C4-2B (cell line): ENCODE measurements at regions not wholly inside any gene's neighbourhood (a gene's known extent, or its start where the extent isn't known, plus 50 kb on each side); places are given as distances from the start of the nearest gene placed in this dataset.

Experiments
- H3K27ac ChIP-seq: fragments of 450-650 bp; 2 replicates; pipeline ENCODE4 v1.5.1; 2017
- ZFX ChIP-seq: fragments of 450-650 bp; IDR thresholded peaks from 2 replicates; pipeline ENCODE4 v1.6.1; 2017
- TF ChIP-seq, protein P1 (sequence below): fragments of 450-650 bp; conservative IDR thresholded peaks from 2 replicates; pipeline ENCODE4 v1.5.1; 2017; ENCODE audit warnings: mild to moderate bottlenecking

DNA sequence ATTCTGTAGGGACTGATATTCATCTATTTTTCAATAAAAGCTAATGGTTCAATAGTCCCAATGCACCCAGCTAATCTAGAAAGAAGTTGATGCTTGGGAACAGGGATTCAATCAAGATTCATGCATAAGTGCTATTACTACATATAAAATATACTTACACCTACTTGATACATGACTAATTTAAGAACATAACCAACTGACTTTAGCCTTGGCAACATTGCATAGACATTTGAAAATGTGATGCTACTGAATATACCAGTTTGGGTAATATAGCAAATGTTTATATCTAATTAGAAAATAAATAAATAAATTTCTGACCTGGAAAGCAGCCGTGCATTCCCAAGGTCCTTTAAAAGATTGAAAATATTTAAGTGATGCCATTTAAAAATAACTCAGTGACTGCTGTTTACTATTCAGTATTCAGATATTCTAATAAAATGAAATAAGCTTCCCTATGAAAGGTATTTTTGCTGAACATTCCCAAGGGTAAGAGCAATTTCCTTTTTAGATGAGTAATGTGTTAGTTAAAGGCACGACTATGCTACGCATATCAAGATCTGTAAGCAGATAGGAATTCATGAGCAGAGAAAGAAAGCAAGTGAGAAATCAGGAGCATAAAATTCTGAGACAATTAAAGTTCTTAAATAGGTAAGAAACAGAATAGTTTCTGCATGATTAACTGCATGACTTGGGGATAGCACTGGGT lies 160.6 kb upstream of the SYT1 start:
- H3K27ac ChIP-seq = no peak overlapping the region
- TF ChIP-seq, protein P1, sequence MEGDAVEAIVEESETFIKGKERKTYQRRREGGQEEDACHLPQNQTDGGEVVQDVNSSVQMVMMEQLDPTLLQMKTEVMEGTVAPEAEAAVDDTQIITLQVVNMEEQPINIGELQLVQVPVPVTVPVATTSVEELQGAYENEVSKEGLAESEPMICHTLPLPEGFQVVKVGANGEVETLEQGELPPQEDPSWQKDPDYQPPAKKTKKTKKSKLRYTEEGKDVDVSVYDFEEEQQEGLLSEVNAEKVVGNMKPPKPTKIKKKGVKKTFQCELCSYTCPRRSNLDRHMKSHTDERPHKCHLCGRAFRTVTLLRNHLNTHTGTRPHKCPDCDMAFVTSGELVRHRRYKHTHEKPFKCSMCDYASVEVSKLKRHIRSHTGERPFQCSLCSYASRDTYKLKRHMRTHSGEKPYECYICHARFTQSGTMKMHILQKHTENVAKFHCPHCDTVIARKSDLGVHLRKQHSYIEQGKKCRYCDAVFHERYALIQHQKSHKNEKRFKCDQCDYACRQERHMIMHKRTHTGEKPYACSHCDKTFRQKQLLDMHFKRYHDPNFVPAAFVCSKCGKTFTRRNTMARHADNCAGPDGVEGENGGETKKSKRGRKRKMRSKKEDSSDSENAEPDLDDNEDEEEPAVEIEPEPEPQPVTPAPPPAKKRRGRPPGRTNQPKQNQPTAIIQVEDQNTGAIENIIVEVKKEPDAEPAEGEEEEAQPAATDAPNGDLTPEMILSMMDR = no peak
- no peak for TF ChIP-seq ZFX

DNA sequence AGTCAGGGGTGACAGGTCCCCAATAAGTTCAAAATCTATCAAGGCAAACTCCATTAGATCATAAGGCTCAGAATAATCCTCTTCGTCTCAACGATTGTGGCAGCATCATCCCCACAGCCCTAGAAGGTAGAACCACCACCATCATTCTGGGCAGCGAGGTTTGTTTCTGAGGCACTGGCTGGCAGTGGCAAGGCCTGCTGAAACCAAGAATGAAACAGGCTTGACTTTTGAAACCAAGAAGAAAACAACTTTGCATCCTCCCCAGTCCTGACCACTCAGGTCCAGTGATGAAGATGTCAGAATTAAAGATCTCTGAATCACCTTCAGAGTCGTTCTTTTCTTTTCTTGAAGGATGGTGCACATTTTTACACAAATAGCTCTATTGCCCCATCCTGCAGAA lies 152.6 kb upstream of the SYT1 start:
- TF ChIP-seq, protein P1 = no peak
- no peak for TF ChIP-seq ZFX
- no peak overlapping the region for H3K27ac ChIP-seq

DNA sequence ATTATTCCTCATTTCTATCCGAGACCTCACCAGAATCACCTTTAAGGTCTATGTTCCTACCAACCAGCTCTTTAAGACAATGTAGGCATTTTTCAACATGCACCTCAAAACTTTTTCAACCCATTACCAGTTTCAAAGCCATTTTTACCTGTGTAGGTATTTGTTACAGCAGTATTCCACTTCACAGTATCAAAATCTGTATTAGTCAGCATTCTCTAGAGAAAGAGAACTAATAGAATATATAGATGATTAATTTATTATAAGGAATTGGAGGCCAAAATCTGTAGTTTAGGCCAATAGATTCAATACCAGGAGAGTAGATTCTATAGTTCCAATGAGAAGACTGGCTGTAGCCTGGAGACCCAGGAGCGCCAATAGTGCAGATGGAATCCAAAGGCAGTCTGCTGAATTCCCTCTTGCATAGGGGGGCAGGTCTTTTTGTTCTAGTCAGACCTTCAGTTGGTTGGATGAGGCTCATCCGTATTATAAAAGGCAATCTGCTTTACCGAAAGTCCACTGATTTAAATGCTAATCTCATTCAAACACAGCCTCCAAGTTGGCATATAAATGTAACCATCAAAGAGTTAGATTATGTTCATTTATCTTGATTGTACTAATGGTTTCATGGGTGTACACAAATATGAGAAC lies 151.6 kb upstream of the SYT1 start:
- H3K27ac ChIP-seq = no peak overlapping the region

DNA sequence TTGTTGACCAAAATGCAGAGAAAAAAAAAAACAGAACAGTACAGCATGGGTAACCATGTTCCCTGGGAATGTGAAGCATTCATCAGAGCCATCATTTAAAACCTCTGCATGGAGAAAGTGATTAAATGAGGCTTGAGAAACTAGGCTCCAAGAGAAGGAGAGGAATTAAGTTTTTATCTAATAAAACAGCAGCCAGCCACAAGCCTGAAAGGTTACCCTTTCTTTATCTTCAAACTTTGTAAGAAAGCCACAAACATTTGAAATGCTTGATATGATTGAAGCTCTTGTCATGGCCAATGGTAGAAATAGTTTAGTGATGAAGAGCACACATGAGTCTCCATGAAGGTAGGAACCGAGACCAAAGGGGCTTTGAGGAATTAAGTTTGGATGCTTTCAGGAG lies 144.9 kb upstream of the SYT1 start:
- H3K27ac ChIP-seq = no peak overlapping the region
- TF ChIP-seq ZFX = no peak
- TF ChIP-seq, protein P1 = no peak

More for the DNA sequence above, 151.6 kb upstream of the SYT1 start:
- TF ChIP-seq ZFX = no peak
- TF ChIP-seq, protein P1 = no peak

DNA sequence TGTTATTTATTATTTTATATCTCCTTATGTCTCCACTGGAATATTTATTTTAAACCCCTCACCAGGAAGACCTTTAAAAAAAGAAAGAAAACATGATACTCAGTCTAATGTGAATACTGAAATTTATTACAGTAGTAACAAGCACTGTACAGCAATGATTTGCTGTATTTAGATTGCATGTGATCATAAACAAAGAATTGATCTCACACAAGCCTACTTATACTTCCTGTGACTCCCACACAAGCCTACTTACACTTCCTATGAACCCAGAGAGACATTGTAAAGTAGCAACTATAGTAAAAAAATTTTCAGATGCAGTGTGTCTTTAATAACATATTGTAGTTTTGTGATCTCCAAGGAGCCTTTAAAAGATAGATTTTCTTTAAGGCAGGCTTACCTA lies 142.7 kb upstream of the SYT1 start:
- H3K27ac ChIP-seq = no peak overlapping the region
- TF ChIP-seq, protein P1 = no peak
- no peak for TF ChIP-seq ZFX

DNA sequence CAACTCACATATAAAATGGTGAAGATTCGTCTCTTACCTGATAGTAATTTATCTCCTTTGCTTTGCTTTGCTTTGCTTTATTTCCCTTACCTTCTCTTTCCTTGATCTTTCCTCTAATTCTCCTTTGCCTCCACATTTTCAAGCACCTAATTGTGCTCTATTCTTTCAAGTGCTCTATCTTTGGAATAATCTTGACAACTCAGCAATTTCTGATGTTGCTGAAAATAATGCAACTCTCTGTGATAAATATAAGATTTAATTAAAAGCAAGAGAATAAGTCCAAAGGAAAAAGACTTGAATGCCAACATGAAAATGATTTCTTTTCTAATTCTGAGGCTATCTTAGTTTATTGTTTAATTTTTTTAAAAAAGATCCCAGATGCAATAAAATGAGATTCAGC lies 139.5 kb upstream of the SYT1 start:
- H3K27ac ChIP-seq = no peak overlapping the region
- TF ChIP-seq, protein P1 = no peak
- no peak for TF ChIP-seq ZFX

DNA sequence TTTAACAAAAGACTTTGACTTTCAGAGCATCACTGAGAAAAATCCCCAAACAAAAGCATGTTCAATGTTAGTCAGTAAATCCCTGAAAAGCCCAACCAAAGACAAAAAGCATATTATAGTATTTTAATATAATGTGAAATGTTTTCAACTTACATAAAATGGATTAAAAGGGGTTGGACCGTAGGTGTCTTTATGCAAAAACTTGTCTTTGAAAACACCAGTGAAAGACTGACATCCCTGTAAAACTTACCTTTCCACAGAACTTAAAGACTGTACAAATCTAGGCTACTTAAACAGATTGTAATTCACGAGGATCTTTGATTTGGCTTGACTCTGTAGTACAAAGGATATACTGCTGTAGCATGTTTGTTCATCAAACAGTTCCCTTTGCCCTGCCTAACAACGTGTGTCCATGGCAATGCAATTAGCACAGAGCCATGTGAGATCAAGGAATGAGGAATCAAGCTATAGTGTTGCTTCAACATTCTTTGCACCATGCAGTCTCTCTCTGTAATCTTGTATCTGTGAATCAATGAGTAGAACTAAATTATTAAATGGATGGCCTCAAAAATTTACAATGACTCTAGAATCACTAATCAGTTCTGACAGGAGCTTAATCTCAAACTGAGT lies 138.5 kb upstream of the SYT1 start:
- H3K27ac ChIP-seq = no peak overlapping the region
- TF ChIP-seq, protein P1 = no peak
- no peak for TF ChIP-seq ZFX
